ENCODE measurements at regions not wholly inside any gene's neighbourhood (a gene's known extent, or its start where the extent isn't known, plus 50 kb on each side); places are given as distances from the start of the nearest gene placed in this dataset.
"Not testable (repeated sequence)": the region's sequence is repeated elsewhere in the genome, so short reads cannot be mapped to it uniquely, and the experiment has no call there.

DNA sequence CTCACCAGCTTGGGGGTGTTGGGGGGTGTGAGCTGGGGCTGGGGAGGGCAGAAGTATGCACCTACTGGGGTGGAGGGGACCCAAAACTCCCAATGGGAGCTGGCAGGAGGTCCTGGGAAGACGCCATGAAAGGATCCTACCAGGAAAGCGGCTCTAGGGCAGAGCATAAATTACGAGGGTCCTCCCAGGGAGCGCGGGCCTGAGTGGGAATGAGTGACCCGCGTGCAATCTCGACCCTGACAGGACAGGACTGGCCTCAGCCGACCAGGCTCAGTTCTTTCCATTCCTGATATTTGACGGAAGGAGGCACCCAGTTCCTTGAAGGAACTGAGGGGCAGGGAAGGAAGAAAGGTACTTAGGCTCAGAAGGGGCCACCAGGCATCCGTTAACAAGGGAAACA is 1452.8 kb upstream of the TPTE start:
- TF ChIP-seq, protein P1, sequence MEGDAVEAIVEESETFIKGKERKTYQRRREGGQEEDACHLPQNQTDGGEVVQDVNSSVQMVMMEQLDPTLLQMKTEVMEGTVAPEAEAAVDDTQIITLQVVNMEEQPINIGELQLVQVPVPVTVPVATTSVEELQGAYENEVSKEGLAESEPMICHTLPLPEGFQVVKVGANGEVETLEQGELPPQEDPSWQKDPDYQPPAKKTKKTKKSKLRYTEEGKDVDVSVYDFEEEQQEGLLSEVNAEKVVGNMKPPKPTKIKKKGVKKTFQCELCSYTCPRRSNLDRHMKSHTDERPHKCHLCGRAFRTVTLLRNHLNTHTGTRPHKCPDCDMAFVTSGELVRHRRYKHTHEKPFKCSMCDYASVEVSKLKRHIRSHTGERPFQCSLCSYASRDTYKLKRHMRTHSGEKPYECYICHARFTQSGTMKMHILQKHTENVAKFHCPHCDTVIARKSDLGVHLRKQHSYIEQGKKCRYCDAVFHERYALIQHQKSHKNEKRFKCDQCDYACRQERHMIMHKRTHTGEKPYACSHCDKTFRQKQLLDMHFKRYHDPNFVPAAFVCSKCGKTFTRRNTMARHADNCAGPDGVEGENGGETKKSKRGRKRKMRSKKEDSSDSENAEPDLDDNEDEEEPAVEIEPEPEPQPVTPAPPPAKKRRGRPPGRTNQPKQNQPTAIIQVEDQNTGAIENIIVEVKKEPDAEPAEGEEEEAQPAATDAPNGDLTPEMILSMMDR (conservative IDR thresholded peaks at IDR 0.05; ENCODE audit: low read depth, low read length) = not testable (repeated sequence)
- not testable (repeated sequence) for TF ChIP-seq MAFK (IDR thresholded peaks at IDR 0.05; ENCODE audit: low read depth, low read length); BHLHE40 (IDR thresholded peaks at IDR 0.05; ENCODE audit: low read depth, low read length); RFX5 (IDR thresholded peaks at IDR 0.05; ENCODE audit: low read depth, low read length); MXI1 (IDR thresholded peaks at IDR 0.05; ENCODE audit: borderline replicate concordance, low read depth, low read length); NFE2L2 (IDR thresholded peaks at IDR 0.05; ENCODE audit: low read depth, low read length); CEBPB (IDR thresholded peaks at IDR 0.05; ENCODE audit: low read depth, low read length); POLR2A (IDR thresholded peaks at IDR 0.05; ENCODE audit: low read depth, low read length); SMC3 (IDR thresholded peaks at IDR 0.05; ENCODE audit: low read depth, low read length)
- TF ChIP-seq, protein P2, sequence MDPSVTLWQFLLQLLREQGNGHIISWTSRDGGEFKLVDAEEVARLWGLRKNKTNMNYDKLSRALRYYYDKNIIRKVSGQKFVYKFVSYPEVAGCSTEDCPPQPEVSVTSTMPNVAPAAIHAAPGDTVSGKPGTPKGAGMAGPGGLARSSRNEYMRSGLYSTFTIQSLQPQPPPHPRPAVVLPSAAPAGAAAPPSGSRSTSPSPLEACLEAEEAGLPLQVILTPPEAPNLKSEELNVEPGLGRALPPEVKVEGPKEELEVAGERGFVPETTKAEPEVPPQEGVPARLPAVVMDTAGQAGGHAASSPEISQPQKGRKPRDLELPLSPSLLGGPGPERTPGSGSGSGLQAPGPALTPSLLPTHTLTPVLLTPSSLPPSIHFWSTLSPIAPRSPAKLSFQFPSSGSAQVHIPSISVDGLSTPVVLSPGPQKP (IDR thresholded peaks at IDR 0.05; ENCODE audit: borderline replicate concordance, low read depth, low read length) = not testable (repeated sequence)
- TF ChIP-seq, protein P3, sequence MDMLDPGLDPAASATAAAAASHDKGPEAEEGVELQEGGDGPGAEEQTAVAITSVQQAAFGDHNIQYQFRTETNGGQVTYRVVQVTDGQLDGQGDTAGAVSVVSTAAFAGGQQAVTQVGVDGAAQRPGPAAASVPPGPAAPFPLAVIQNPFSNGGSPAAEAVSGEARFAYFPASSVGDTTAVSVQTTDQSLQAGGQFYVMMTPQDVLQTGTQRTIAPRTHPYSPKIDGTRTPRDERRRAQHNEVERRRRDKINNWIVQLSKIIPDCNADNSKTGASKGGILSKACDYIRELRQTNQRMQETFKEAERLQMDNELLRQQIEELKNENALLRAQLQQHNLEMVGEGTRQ (IDR thresholded peaks at IDR 0.05; ENCODE audit: low read depth, low read length) = not testable (repeated sequence)
